Thoracic aorta (tissue), 2 donors: ENCODE measurements at regions not wholly inside any gene's neighbourhood (a gene's known extent, or its start where the extent isn't known, plus 50 kb on each side); places are given as distances from the start of the nearest gene placed in this dataset.

Experiments
- ATAC-seq: fragments of 150-250 bp; one replicate; pipeline ENCODE4 v1.8.0; 2017; ENCODE audit warnings: low read depth; ENCODE audit not compliant: insufficient number of reproducible peaks, low FRiP score
- DNase-seq: peaks from one replicate; pipeline ENCODE4 v3.0.0-alpha.2; 2020; ENCODE audit warnings: low spot score
- H3K27ac ChIP-seq, 2 donors: fragments of 200-600 bp; sonication (generic); 1 replicate in 1 of 2; 2 replicates in 1 of 2; pipeline ENCODE4 v1.5.1; 2016; ENCODE audit warnings: mild to moderate bottlenecking in 2 of 2, moderate library complexity in 2 of 2
- H3K27me3 ChIP-seq: fragments of 200-600 bp; sonication (generic); replicated peaks from 2 replicates; pipeline ENCODE4 v1.6.0; 2016; ENCODE audit warnings: mild to moderate bottlenecking; ENCODE audit not compliant: insufficient read depth
- H3K36me3 ChIP-seq: fragments of 200-600 bp; sonication (generic); one replicate; pipeline ENCODE4 v1.5.1; 2016
- H3K4me1 ChIP-seq, 2 donors: fragments of 200-600 bp; sonication (generic); 1 replicate in 1 of 2; 2 replicates in 1 of 2; pipeline versions ENCODE4 v1.5.1 to v1.6.0; 2016; ENCODE audit warnings: low read depth in 2 of 2, mild to moderate bottlenecking in 1 of 2; ENCODE audit not compliant: control insufficient read depth in 1 of 2
- H3K4me3 ChIP-seq: fragments of 200-600 bp; sonication (generic); 2 replicates; pipeline ENCODE4 v1.5.1; 2016; ENCODE audit warnings: mild to moderate bottlenecking
- H3K9me3 ChIP-seq: fragments of 200-600 bp; sonication (generic); 2 replicates; pipeline ENCODE4 v1.5.1; 2016
- TF ChIP-seq, protein P1 (sequence below): fragments of 200-600 bp; sonication (generic); IDR thresholded peaks from one replicate; pipeline ENCODE4 v1.5.1; 2019; ENCODE audit warnings: antibody characterized with exemption

DNA sequence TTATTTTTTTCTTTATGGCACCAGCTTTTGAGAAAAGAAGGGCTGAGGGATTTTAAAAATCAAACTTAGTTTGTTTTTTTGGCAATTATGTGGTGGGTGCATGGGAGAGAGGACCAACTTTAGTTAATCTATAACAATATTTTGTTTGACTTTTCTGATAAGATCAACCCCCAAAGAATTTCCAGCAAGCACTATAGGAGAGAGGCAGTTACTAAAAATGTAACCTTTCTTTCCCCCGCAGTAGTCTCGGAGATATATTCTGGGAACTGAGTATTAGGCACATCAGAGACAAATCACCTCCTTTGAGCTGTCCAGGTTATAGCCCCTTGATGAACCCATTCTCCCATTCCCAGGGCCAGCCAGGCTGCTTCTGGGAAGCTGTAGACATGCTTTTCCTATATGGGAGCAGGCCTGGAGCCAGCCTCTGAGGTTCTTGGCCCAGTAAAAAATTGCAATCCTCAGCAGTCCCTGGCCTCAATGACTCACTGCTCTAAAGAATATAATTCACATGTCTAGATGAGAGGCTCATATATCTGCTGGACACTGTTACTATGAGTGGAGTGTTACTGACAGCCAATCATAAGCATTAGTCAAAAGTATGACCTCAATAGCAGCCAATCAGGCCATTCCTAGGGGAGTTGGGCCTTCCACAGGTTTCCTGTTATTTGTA lies 138.3 kb upstream of the AGBL1 start:
- H3K4me1 ChIP-seq = no peaks in the 10 kb centered on the region
- H3K27me3 ChIP-seq = no peaks in the 10 kb centered on the region
- no peaks in the 10 kb centered on the region for H3K36me3 ChIP-seq
- no peaks in the 10 kb centered on the region for H3K9me3 ChIP-seq
- DNase-seq (no peak), ATAC-seq (no peak)
- no peak overlapping the region for H3K27ac ChIP-seq
- no peak overlapping the region for H3K4me3 ChIP-seq
- TF ChIP-seq, protein P1, sequence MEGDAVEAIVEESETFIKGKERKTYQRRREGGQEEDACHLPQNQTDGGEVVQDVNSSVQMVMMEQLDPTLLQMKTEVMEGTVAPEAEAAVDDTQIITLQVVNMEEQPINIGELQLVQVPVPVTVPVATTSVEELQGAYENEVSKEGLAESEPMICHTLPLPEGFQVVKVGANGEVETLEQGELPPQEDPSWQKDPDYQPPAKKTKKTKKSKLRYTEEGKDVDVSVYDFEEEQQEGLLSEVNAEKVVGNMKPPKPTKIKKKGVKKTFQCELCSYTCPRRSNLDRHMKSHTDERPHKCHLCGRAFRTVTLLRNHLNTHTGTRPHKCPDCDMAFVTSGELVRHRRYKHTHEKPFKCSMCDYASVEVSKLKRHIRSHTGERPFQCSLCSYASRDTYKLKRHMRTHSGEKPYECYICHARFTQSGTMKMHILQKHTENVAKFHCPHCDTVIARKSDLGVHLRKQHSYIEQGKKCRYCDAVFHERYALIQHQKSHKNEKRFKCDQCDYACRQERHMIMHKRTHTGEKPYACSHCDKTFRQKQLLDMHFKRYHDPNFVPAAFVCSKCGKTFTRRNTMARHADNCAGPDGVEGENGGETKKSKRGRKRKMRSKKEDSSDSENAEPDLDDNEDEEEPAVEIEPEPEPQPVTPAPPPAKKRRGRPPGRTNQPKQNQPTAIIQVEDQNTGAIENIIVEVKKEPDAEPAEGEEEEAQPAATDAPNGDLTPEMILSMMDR = no peak

DNA sequence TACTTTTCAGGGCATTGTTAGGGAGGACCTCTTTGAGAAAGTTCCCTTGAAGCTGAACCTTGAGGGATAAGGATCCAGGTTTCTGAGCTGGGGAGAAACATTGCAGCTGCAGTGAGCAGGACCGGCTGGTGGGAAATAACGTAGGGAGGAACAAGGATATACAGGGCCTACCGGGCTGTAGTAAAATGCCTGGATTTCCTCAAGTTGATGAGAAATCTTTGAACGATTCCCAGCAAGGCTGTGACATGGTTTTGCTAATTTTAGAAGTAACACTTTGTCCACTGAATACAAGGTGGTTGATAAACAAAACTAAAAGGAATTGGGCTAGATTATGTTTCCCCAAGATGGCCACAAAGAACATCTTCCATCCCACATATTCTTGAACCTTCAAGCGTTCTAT lies 137.0 kb upstream of the AGBL1 start:
- TF ChIP-seq, protein P1 = no peak
- H3K4me3 ChIP-seq = no peak overlapping the region
- H3K4me1 ChIP-seq = no peaks in the 10 kb centered on the region
- H3K36me3 ChIP-seq = no peaks in the 10 kb centered on the region
- no peak overlapping the region for H3K27ac ChIP-seq
- H3K27me3 ChIP-seq = no peaks in the 10 kb centered on the region
- DNase-seq (no peak), ATAC-seq (no peak)
- H3K9me3 ChIP-seq = no peaks in the 10 kb centered on the region

GRCh38 chr15:85943151-85943550 lies 136.5 kb upstream of the AGBL1 start:
- H3K4me3 ChIP-seq = no peak overlapping the region
- TF ChIP-seq, protein P1 = no peak
- H3K27ac ChIP-seq = no peak overlapping the region

GRCh38 chr15:85943791-85944190 lies 135.9 kb upstream of the AGBL1 start:
- Histone ChIP-seq H3K9me3 (no peaks in the 10 kb centered on the region), H3K27ac (no peak overlapping the region), H3K36me3 (no peaks in the 10 kb centered on the region), H3K27me3 (no peaks in the 10 kb centered on the region), H3K4me3 (no peak overlapping the region), H3K4me1 (no peaks in the 10 kb centered on the region)
- TF ChIP-seq, protein P1 = no peak
- DNase-seq (no peak), ATAC-seq (no peak)

More at GRCh38 chr15:85943151-85943550, 136.5 kb upstream of the AGBL1 start:
- H3K36me3 ChIP-seq = no peaks in the 10 kb centered on the region
- H3K27me3 ChIP-seq = no peaks in the 10 kb centered on the region
- DNase-seq (no peak), ATAC-seq (no peak)
- no peaks in the 10 kb centered on the region for H3K4me1 ChIP-seq
- no peaks in the 10 kb centered on the region for H3K9me3 ChIP-seq

DNA sequence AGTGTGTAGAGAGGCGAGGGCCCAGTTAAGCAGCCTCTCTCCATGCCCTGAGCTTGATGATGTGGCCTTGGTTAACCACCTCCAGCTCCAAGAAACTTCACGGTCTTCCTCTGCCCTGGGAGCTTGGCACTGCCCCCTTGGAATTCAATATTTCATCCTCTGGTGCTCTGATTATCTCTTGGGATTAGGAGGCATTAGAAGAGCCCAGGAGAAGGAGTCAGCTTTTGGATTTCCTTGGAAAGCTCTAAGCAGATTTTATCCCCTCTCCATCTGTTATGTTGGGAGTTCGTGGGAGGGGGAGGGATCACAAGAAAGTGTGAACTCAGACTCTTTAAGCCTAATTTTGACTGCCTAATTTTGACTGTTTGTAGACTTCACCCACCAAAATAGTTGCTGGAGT lies 132.7 kb upstream of the AGBL1 start:
- no peak for DNase-seq
- no peak for ATAC-seq
- TF ChIP-seq, protein P1 = no peak
- H3K27ac ChIP-seq = no peak overlapping the region
- no peaks in the 10 kb centered on the region for H3K4me1 ChIP-seq
- no peaks in the 10 kb centered on the region for H3K9me3 ChIP-seq
- no peak overlapping the region for H3K4me3 ChIP-seq
- H3K36me3 ChIP-seq = no peaks in the 10 kb centered on the region
- H3K27me3 ChIP-seq = no peaks in the 10 kb centered on the region
